ENCODE measurements at regions not wholly inside any gene's neighbourhood (a gene's known extent, or its start where the extent isn't known, plus 50 kb on each side); places are given as distances from the start of the nearest gene placed in this dataset.
"Not testable (repeated sequence)": the region's sequence is repeated elsewhere in the genome, so short reads cannot be mapped to it uniquely, and the experiment has no call there.

DNA sequence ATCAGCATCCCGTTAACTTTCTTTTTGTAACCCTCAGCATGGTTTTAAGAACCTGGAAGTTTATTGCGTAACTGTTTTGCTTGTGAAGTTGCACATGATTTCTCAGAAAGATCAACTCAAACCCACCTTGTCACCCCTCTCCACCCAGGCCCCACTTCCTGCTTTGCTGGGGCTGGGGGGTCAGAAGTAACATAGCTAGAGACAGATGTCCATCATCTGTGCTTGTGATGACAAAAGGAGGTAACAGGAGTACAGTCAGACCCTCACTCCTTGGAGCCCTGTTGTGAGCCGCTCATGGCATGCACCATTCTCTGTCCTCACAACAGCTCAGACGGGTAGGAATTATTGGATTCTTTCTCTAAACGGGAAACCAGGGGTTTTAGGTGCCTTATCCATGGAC, 172.7 kb upstream of the PLGLB2 start:
- FAIRE-seq; intact Hi-C loops (cut with micrococcal nuclease; ENCODE audit: unreplicated experiment); H3K27me3 ChIP-seq (ENCODE audit: control insufficient read depth in 1 of 2, insufficient read depth in 2 of 2, low read length in 2 of 2); POLR2A ChIA-PET; H3K79me2 ChIP-seq (ENCODE audit: insufficient read depth, low read length); H4K20me1 ChIP-seq (ENCODE audit: insufficient read depth, low read length); H2AFZ ChIP-seq (ENCODE audit: low read length); H3K4me3 ChIP-seq (replicated peaks in 1 of 3; ENCODE audit: insufficient read depth in 1 of 3, low read depth in 2 of 3, low read length in 3 of 3); H3K9ac ChIP-seq (ENCODE audit: insufficient read depth, low read depth, low read length); DNase-seq (ENCODE audit: low spot score); ATAC-seq; H3K36me3 ChIP-seq (replicated peaks in 1 of 2; ENCODE audit: control insufficient read depth in 1 of 2, insufficient read depth in 2 of 2, low read length in 2 of 2); in situ Hi-C loops (cut with HindIII; ENCODE audit: extremely low pct_ligation_motif_present, low pct_unique_long_range_greater_than_20kb); H3K4me2 ChIP-seq (ENCODE audit: low read depth, low read length); H3K9me3 ChIP-seq (ENCODE audit: low read length); BruUV-seq (replicated peaks); H3K27ac ChIP-seq (ENCODE audit: extremely low read length, insufficient read depth, low read length); CTCF ChIA-PET (ENCODE audit: low intra/inter-chr PET ratio, low total read pairs): not testable (repeated sequence)
- peaks cover 29% of the 10 kb centered on the region for H3K4me1 ChIP-seq (ENCODE audit: insufficient read depth, low read length)
- 71% methylated on average over 5 of the region's 5 CpGs for WGBS (ENCODE audit: low lambda C conversion rate)

DNA sequence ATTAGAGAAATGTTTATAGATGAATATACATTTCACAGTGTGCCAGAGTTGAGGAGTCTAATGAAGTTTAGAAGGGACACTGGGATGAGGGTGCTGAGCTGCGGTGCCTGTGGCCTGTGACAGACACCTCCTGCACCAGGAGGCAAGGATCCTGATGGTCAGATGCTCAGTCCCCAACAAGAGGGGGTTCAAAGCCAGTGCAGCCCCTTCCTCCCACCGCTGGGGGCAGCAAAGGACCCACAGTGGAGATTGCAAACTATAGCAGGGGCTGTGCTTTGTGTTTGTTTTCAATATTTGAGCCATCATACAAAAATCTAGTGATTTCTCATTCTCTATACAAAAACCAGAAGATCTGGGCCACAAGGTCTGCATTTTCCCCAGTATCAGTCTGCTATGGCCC, 170.5 kb upstream of the PLGLB2 start:
- DNase-seq (ENCODE audit: low spot score); CTCF ChIA-PET (ENCODE audit: low intra/inter-chr PET ratio, low total read pairs); H3K79me2 ChIP-seq (ENCODE audit: insufficient read depth, low read length); H3K27me3 ChIP-seq (ENCODE audit: control insufficient read depth in 1 of 2, insufficient read depth in 2 of 2, low read length in 2 of 2); H3K27ac ChIP-seq (ENCODE audit: extremely low read length, insufficient read depth, low read length); POLR2A ChIA-PET; intact Hi-C loops (cut with micrococcal nuclease; ENCODE audit: unreplicated experiment); in situ Hi-C loops (cut with HindIII; ENCODE audit: extremely low pct_ligation_motif_present, low pct_unique_long_range_greater_than_20kb); BruUV-seq (replicated peaks); H3K36me3 ChIP-seq (replicated peaks in 1 of 2; ENCODE audit: control insufficient read depth in 1 of 2, insufficient read depth in 2 of 2, low read length in 2 of 2); H3K9me3 ChIP-seq (ENCODE audit: low read length); H3K9ac ChIP-seq (ENCODE audit: insufficient read depth, low read depth, low read length); H4K20me1 ChIP-seq (ENCODE audit: insufficient read depth, low read length); H2AFZ ChIP-seq (ENCODE audit: low read length); H3K4me2 ChIP-seq (ENCODE audit: low read depth, low read length); H3K4me3 ChIP-seq (replicated peaks in 1 of 3; ENCODE audit: insufficient read depth in 1 of 3, low read depth in 2 of 3, low read length in 3 of 3): not testable (repeated sequence)
- peaks cover 29% of the 10 kb centered on the region for H3K4me1 ChIP-seq (ENCODE audit: insufficient read depth, low read length)
- WGBS (ENCODE audit: low lambda C conversion rate): no CpG with 5 or more reads among the region's 2 CpGs
- FAIRE-seq (peak; percentile 78), ATAC-seq (peak; percentile 44)

DNA sequence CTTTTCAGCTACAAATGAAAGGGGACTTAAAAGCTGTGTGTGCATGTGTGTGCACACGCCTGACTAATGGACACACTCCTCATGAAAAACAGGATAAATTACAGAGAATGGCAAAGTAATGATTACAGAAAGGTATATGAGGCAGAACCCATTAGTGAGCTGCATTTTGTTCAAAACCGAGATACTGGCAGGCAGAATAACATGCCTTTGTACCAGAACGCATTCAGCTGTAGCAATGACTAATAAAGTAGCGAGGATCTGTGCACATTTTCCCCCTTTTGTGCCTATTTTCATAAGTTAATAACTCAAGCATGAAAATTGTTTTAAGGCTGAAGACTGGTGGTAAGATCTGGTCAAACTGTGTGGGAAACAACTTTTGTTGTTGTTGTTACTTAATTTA, 165.7 kb upstream of the PLGLB2 start:
- POLR2A ChIA-PET; H3K4me3 ChIP-seq (replicated peaks in 1 of 3; ENCODE audit: insufficient read depth in 1 of 3, low read depth in 2 of 3, low read length in 3 of 3); H3K27me3 ChIP-seq (ENCODE audit: control insufficient read depth in 1 of 2, insufficient read depth in 2 of 2, low read length in 2 of 2); H3K9ac ChIP-seq (ENCODE audit: insufficient read depth, low read depth, low read length); H4K20me1 ChIP-seq (ENCODE audit: insufficient read depth, low read length); H3K4me2 ChIP-seq (ENCODE audit: low read depth, low read length); BruUV-seq (replicated peaks); H3K27ac ChIP-seq (ENCODE audit: extremely low read length, insufficient read depth, low read length); H3K79me2 ChIP-seq (ENCODE audit: insufficient read depth, low read length); H2AFZ ChIP-seq (ENCODE audit: low read length); CTCF ChIA-PET (ENCODE audit: low intra/inter-chr PET ratio, low total read pairs); intact Hi-C loops (cut with micrococcal nuclease; ENCODE audit: unreplicated experiment); H3K4me1 ChIP-seq (ENCODE audit: insufficient read depth, low read length); DNase-seq (ENCODE audit: low spot score); in situ Hi-C loops (cut with HindIII; ENCODE audit: extremely low pct_ligation_motif_present, low pct_unique_long_range_greater_than_20kb); H3K36me3 ChIP-seq (replicated peaks in 1 of 2; ENCODE audit: control insufficient read depth in 1 of 2, insufficient read depth in 2 of 2, low read length in 2 of 2); ATAC-seq; H3K9me3 ChIP-seq (ENCODE audit: low read length): not testable (repeated sequence)
- FAIRE-seq: peak; percentile 12
- no CpG with 5 or more reads among the region's 4 CpGs for WGBS (ENCODE audit: low lambda C conversion rate)

DNA sequence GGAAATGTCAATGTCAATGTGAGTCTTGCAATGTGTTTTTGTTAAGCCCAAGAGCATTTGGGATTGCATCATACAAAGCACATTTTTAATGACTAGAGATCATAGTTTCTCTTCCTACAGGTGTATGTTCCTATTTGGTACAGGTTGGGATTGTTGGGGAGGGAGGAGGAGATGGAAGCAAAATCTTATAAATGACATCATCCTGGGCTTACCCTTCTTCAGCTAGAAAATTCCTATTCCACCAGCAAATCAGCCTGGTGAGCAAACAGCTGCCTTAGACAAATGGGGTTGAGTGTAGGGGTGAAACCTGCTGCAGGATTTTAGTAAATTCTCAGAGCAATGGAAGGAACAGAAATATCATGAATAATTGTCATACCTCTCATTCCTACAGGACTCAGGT, 165.3 kb upstream of the PLGLB2 start:
- H3K4me3 ChIP-seq (replicated peaks in 1 of 3; ENCODE audit: insufficient read depth in 1 of 3, low read depth in 2 of 3, low read length in 3 of 3); H3K79me2 ChIP-seq (ENCODE audit: insufficient read depth, low read length); POLR2A ChIA-PET; H3K9ac ChIP-seq (ENCODE audit: insufficient read depth, low read depth, low read length); CTCF ChIA-PET (ENCODE audit: low intra/inter-chr PET ratio, low total read pairs); DNase-seq (ENCODE audit: low spot score); H3K4me1 ChIP-seq (ENCODE audit: insufficient read depth, low read length); intact Hi-C loops (cut with micrococcal nuclease; ENCODE audit: unreplicated experiment); H3K27ac ChIP-seq (ENCODE audit: extremely low read length, insufficient read depth, low read length); H3K4me2 ChIP-seq (ENCODE audit: low read depth, low read length); in situ Hi-C loops (cut with HindIII; ENCODE audit: extremely low pct_ligation_motif_present, low pct_unique_long_range_greater_than_20kb); H3K36me3 ChIP-seq (replicated peaks in 1 of 2; ENCODE audit: control insufficient read depth in 1 of 2, insufficient read depth in 2 of 2, low read length in 2 of 2); ATAC-seq; FAIRE-seq; H2AFZ ChIP-seq (ENCODE audit: low read length); H3K27me3 ChIP-seq (ENCODE audit: control insufficient read depth in 1 of 2, insufficient read depth in 2 of 2, low read length in 2 of 2); BruUV-seq (replicated peaks); H3K9me3 ChIP-seq (ENCODE audit: low read length); H4K20me1 ChIP-seq (ENCODE audit: insufficient read depth, low read length): not testable (repeated sequence)

DNA sequence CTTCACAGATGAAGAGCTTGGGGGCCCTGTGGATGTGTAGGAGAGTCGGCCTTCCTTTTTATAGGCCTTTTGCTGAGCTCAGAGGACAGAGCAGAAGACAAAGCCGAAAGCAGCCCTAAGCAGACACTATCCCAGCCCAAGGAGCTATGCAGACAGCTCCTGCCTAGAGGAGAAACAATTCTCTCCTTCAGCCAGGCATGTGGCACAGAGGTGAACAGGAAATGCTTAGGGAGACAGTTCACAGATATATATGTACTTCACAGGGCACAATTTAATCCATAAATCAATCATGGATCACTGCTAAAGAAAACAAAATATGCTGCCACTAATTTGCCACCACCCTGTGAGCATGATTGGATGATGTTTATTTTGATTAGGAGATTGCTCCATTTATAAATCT, 164.5 kb upstream of the PLGLB2 start:
- H4K20me1 ChIP-seq (ENCODE audit: insufficient read depth, low read length); in situ Hi-C loops (cut with HindIII; ENCODE audit: extremely low pct_ligation_motif_present, low pct_unique_long_range_greater_than_20kb); H2AFZ ChIP-seq (ENCODE audit: low read length); H3K4me2 ChIP-seq (ENCODE audit: low read depth, low read length); H3K4me3 ChIP-seq (replicated peaks in 1 of 3; ENCODE audit: insufficient read depth in 1 of 3, low read depth in 2 of 3, low read length in 3 of 3); ATAC-seq; DNase-seq (ENCODE audit: low spot score); H3K79me2 ChIP-seq (ENCODE audit: insufficient read depth, low read length); H3K9me3 ChIP-seq (ENCODE audit: low read length); CTCF ChIA-PET (ENCODE audit: low intra/inter-chr PET ratio, low total read pairs); POLR2A ChIA-PET; H3K27me3 ChIP-seq (ENCODE audit: control insufficient read depth in 1 of 2, insufficient read depth in 2 of 2, low read length in 2 of 2); BruUV-seq (replicated peaks); FAIRE-seq; H3K4me1 ChIP-seq (ENCODE audit: insufficient read depth, low read length); intact Hi-C loops (cut with micrococcal nuclease; ENCODE audit: unreplicated experiment); H3K9ac ChIP-seq (ENCODE audit: insufficient read depth, low read depth, low read length); H3K27ac ChIP-seq (ENCODE audit: extremely low read length, insufficient read depth, low read length); H3K36me3 ChIP-seq (replicated peaks in 1 of 2; ENCODE audit: control insufficient read depth in 1 of 2, insufficient read depth in 2 of 2, low read length in 2 of 2): not testable (repeated sequence)
- WGBS (ENCODE audit: low lambda C conversion rate): 87% methylated on average over 2 of the region's 2 CpGs
